AG04450 (cell line): ENCODE measurements at regions not wholly inside any gene's neighbourhood (a gene's known extent, or its start where the extent isn't known, plus 50 kb on each side); places are given as distances from the start of the nearest gene placed in this dataset.

ENCODE experiments used
- CTCF ChIA-PET: fragments of 300-600, 350-600 bp; formaldehyde crosslinking; extraction: SDS; loops from one replicate; lab custom pipeline; 2022; ENCODE audit warnings: antibody characterized with exemption, inconsistent platforms; lab: Charles Lee
- POLR2A ChIA-PET: fragments of 350-600 bp; formaldehyde crosslinking; extraction: SDS; loops from one replicate; lab custom pipeline; 2021; ENCODE audit warnings: antibody characterized with exemption, inconsistent platforms; lab: Yijun Ruan, JAX
- DNase-seq: peaks from one replicate; pipeline ENCODE4 v3.0.0-alpha.2; 2011; ENCODE audit warnings: low read depth, low spot score
- H3K27ac ChIP-seq: one replicate; pipeline ENCODE4 v1.5.1; 2012; ENCODE audit warnings: low read depth, low read length, control low read depth
- H3K27me3 ChIP-seq: one replicate; pipeline ENCODE4 v1.6.0; 2012; ENCODE audit warnings: low read length; ENCODE audit not compliant: control insufficient read depth, insufficient read depth
- H3K4me3 ChIP-seq: 2 replicates; pipeline ENCODE4 v1.5.1; 2011; ENCODE audit warnings: mild to moderate bottlenecking, low read depth, low read length, control low read depth
- H3K9me3 ChIP-seq: 2 replicates; pipeline ENCODE4 v1.5.1; 2012; ENCODE audit warnings: low read length; ENCODE audit not compliant: control insufficient read depth, insufficient read depth
- CTCF ChIP-seq: IDR thresholded peaks from 2 replicates; pipeline ENCODE4 v1.5.1; 2011; ENCODE audit warnings: low read depth, low read length, control low read depth, inconsistent platforms

- ChIA-PET POLR2A (no interaction called here), CTCF (interaction anchor here (0.7 kb wide), 1 partner anchor 174 kb away, joined by 3 read pairs; no protein-coding TSS in a partner anchor)
- no peak overlapping the region for H3K27ac ChIP-seq
- no peak for TF ChIP-seq CTCF
- no peak overlapping the region for H3K4me3 ChIP-seq
- H3K9me3 ChIP-seq = no peaks in the 10 kb centered on the region
- DNase-seq = no peak
- peaks cover 36% of the 10 kb centered on the region for H3K27me3 ChIP-seq
These were observed 143.0 kb downstream of the ENGASE start for GRCh38 chr17:79217473-79218135.

- peaks cover 35% of the 10 kb centered on the region for H3K27me3 ChIP-seq
- POLR2A ChIA-PET = no interaction called here
These were observed 142.2 kb downstream of the ENGASE start for GRCh38 chr17:79216826-79217225.

DNA sequence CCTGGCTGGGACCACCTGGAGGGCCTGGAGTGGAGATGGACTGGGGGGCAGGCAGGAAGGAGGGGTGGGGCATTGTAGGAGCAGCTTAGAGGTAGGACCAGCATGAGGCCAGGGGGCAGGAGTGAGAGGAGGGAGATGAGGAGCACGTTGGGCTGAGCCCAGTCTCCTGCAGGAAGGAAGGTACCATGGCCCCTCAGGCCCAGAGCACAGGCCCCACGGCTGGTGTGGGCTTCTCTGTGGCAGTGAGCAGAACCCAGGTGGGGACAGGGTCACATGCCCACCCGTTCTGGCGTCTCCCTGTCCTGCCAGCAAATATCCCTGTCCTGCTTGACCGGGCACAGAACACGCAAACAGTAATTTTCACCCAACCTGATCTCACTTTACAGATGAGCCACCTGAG, 141.8 kb downstream of the ENGASE start:
- no peak for DNase-seq
- H3K9me3 ChIP-seq = no peaks in the 10 kb centered on the region
- no peak overlapping the region for H3K27ac ChIP-seq
- H3K4me3 ChIP-seq = no peak overlapping the region
- H3K27me3 ChIP-seq = peaks cover 38% of the 10 kb centered on the region
- CTCF ChIA-PET = no interaction called here
- POLR2A ChIA-PET = no interaction called here
- no peak for TF ChIP-seq CTCF

More at GRCh38 chr17:79216826-79217225, 142.2 kb downstream of the ENGASE start:
- CTCF ChIA-PET = interaction anchor here (0.7 kb wide), 1 partner anchor 175 kb away, joined by 3 read pairs; no protein-coding TSS in a partner anchor
- no peak overlapping the region for H3K4me3 ChIP-seq
- H3K27ac ChIP-seq = no peak overlapping the region
- H3K9me3 ChIP-seq = no peaks in the 10 kb centered on the region
- no peak for DNase-seq
- TF ChIP-seq CTCF = no peak

DNA sequence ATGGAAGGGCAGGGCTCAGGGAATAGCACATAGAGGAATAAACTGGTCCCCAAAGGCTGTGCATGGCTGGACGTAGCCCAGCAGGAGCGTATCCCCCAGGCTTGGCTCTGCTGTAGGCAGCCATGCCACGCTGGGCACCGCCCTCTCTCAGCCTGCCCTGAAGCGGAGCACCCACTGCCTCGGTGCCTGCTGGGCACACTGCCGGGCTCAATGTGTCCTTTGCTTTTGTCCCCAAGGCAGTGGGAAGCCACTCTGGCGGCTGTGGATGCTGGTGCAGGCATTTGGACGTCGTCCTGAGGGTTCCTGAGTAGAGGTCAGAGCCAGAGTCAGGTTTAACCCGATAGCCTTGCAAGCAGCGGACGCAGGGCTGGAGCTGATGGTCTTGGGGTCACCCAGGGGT, 141.0 kb downstream of the ENGASE start:
- peaks cover 35% of the 10 kb centered on the region for H3K27me3 ChIP-seq
- H3K27ac ChIP-seq = no peak overlapping the region
- H3K9me3 ChIP-seq = no peaks in the 10 kb centered on the region
- no peak for DNase-seq
- ChIA-PET POLR2A (no interaction called here), CTCF (no interaction called here)
- TF ChIP-seq CTCF = no peak
- no peak overlapping the region for H3K4me3 ChIP-seq

DNA sequence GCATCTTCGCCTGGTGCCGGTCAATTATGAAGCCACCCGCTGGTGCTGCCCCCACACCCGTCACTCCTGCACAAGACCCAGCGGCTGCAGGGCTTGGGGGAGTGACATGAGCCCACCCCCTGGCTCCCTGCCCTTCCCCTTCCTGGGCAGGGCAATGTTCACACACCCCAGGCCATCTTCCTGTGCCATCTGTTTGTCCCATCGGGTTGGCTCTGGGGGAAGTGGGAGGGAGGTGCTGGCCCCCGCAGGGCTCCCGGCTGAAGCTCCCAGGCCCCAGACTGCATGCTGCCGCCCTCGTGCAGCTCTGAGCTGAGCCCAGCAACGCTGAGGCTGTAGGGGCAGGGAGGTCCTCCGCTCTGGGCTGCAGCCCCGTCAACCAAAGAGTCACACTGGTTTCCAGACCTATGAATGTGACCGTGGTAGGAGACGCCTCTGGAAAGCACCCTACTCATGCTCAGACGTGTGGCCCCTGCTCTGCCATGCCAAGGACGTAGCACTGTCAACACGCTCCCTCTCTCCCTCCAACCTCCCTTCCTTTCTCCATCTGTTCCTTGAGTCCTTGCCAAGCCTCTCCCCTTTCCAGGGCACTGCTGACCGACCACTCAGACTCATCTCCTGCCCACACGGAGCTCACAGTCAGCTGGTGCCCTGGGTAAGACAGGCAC, 140.4 kb downstream of the ENGASE start:
- TF ChIP-seq CTCF = no peak
- no peak for DNase-seq
- Histone ChIP-seq H3K9me3 (no peaks in the 10 kb centered on the region), H3K4me3 (no peak overlapping the region), H3K27me3 (peaks cover 31% of the 10 kb centered on the region), H3K27ac (no peak overlapping the region)
- POLR2A ChIA-PET = no interaction called here
- CTCF ChIA-PET = no interaction called here
